Neural crest cell (in vitro differentiated cells): ENCODE measurements at regions not wholly inside any gene's neighbourhood (a gene's known extent, or its start where the extent isn't known, plus 50 kb on each side); places are given as distances from the start of the nearest gene placed in this dataset.

Experiments
- DNase-seq: peaks from one replicate; pipeline ENCODE4 v3.0.0; 2021; ENCODE audit warnings: low read depth, mixed read lengths, low spot score
- H3K27ac Mint-ChIP-seq: one replicate; pipeline ENCODE4 v1.8.0; 2021; ENCODE audit warnings: mild to moderate bottlenecking, mixed read lengths; ENCODE audit not compliant: unreplicated experiment
- H3K27me3 Mint-ChIP-seq: 2 replicates; pipeline ENCODE4 v1.8.0; 2021; ENCODE audit warnings: low read depth, mild to moderate bottlenecking, mixed read lengths
- H3K36me3 Mint-ChIP-seq: 2 replicates; pipeline ENCODE4 v1.8.0; 2021; ENCODE audit warnings: low read depth, mild to moderate bottlenecking, mixed read lengths
- H3K4me1 Mint-ChIP-seq: 2 replicates; pipeline ENCODE4 v1.8.0; 2021; ENCODE audit warnings: mixed read lengths
- H3K4me3 Mint-ChIP-seq: one replicate; pipeline ENCODE4 v1.8.0; 2021; ENCODE audit warnings: mild to moderate bottlenecking, mixed read lengths
- H3K9me3 Mint-ChIP-seq: 2 replicates; pipeline ENCODE4 v1.8.0; 2021; ENCODE audit warnings: mixed read lengths
- TF ChIP-seq, protein P1 (sequence below): fragments of 200-600 bp; sonication (generic); conservative IDR thresholded peaks from 2 replicates; pipeline ENCODE4 v1.5.0; 2021; ENCODE audit warnings: antibody characterized with exemption, mild to moderate bottlenecking

DNA sequence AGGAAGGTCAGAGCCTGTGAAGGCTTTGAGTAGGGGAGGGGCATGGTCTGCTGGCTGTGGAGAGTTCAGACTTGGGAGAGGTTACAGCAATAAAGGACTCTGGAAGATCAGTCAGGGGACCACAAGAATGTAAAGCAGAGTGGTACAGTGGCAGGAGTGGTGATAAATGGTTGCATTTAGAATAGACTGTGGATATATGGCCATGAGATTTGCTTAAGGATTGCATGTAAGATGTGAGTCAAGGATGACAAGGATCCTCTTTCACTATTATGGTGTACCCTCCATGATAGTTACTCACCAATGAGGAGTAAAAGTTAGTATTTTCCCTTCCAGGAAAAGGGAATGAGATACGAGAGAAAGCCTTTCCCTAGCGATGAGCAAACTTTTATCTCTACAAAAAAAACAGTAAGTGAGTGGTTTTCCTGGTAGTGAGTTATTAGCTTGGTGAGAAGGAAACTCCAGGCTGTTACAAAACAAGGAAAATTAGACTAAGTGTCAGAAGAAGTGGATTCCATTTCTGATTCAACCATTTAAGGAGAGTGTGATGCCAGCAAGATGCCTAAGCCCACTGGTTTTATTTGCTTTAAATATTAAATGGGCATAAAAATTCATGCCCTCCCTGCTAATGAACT is 818.0 kb upstream of the ACVR2A start:
- Mint-ChIP-seq H3K9me3 (peaks cover 9% of the 10 kb centered on the region), H3K27ac (no peak overlapping the region)

DNA sequence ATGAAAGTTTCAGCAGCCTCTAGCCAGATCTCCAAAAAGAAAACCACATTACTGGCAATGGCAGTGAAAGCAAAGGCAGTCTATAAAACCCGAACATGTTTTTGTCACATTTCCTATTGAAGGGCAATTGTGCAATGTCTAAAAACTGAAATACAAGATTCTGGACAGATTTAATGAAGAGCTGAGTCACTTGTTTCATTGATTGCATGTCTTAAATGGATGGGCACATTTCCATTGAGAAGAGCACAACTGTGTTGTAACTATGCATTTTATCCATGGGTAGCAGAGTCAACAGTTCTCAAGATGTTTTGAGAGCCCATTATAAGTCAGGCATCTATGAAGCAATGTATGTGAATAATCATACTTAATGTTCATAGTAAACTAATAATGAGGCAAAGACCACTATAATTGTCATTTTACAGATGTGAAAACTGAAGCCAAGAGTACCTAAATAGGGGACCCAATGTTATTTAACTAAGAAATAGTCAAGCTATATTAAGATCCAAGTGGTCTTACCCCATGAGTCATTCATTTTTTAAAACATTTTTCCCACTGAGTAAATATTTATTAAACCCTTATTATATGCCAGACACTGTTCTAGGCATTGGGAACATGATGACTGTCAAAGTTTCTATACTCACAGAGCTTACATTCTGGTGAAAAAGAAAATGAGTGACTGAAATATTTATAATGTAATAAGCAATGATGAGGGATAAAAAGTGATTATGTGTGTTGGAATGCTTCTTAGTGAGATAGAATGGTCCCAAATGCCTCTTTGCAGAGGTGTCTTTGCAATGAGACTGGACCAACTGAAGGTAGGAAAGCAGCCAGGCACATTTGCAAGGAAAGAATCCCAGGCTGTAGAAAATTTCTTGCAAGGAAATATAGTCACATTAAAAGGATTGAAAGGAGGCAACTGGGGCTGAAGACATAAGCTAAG is 818.9 kb upstream of the ACVR2A start:
- no peak overlapping the region for H3K27ac Mint-ChIP-seq
- H3K36me3 Mint-ChIP-seq, result peaks cover 4% of the 10 kb centered on the region
- no peak overlapping the region for H3K4me3 Mint-ChIP-seq
- H3K27me3 Mint-ChIP-seq, result no peaks in the 10 kb centered on the region
- DNase-seq, result no peak
- H3K4me1 Mint-ChIP-seq, result no peaks in the 10 kb centered on the region
- H3K9me3 Mint-ChIP-seq, result peaks cover 11% of the 10 kb centered on the region
- TF ChIP-seq, protein P1, sequence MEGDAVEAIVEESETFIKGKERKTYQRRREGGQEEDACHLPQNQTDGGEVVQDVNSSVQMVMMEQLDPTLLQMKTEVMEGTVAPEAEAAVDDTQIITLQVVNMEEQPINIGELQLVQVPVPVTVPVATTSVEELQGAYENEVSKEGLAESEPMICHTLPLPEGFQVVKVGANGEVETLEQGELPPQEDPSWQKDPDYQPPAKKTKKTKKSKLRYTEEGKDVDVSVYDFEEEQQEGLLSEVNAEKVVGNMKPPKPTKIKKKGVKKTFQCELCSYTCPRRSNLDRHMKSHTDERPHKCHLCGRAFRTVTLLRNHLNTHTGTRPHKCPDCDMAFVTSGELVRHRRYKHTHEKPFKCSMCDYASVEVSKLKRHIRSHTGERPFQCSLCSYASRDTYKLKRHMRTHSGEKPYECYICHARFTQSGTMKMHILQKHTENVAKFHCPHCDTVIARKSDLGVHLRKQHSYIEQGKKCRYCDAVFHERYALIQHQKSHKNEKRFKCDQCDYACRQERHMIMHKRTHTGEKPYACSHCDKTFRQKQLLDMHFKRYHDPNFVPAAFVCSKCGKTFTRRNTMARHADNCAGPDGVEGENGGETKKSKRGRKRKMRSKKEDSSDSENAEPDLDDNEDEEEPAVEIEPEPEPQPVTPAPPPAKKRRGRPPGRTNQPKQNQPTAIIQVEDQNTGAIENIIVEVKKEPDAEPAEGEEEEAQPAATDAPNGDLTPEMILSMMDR, result no peak

More for the DNA sequence above, 818.0 kb upstream of the ACVR2A start:
- TF ChIP-seq, protein P1, result no peak
- H3K4me1 Mint-ChIP-seq, result no peaks in the 10 kb centered on the region
- no peak overlapping the region for H3K4me3 Mint-ChIP-seq
- DNase-seq, result no peak
- H3K36me3 Mint-ChIP-seq, result peaks cover 4% of the 10 kb centered on the region
- H3K27me3 Mint-ChIP-seq, result no peaks in the 10 kb centered on the region

DNA sequence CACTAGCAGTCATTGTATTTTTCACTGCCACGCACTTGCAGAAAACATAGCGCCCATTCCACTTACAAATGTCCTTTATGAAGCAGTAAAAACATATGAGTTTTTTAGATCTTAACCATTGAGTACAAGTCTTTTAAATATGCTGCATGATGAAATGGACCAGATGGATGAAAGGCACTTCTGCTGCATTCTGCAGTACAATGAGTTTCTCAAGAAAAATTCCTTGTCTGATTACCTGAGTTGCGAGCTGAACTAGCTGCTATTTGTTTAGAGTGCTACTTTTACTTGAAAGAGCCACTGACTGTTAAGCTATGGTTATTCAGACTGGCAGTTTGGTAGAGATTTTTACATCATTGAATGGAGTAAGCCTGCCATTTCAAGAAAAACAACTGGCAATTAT is 825.5 kb upstream of the ACVR2A start:
- peaks cover 2% of the 10 kb centered on the region for H3K4me1 Mint-ChIP-seq
- no peaks in the 10 kb centered on the region for H3K27me3 Mint-ChIP-seq
- no peak overlapping the region for H3K27ac Mint-ChIP-seq

DNA sequence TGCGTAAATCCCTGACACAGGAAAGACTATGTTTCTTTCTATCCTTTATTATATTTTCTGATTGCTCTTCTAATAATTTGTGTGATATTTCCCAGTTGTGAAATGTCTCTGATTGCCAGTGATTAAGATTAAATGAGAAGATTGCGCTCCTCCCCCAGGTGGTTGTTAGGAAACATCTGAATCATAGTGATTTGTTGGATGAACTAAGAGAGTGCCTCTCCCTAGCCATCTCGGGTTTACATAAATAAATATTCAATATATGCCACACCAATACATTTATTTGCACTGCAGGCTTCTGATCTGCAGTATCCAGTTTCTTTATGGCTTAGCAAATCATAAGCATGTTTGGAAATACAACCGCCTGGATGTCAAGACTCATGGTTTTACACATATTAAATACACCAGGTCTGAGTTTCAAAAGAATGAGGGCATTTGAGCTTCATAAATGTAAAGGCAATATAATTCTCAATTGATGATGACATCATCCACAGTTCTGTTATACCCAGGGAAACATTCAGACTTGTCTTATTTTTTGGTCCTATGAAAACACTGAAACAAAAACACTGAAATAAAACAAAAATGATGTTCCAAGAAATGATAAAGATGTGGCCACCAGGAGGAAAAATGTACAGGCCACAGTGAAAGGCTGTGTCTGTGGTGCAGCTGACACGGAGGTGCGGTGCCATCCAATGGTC is 826.7 kb upstream of the ACVR2A start:
- Mint-ChIP-seq H3K36me3 (peaks cover 4% of the 10 kb centered on the region), H3K4me3 (no peak overlapping the region)

More for the DNA sequence above, 825.5 kb upstream of the ACVR2A start:
- peaks cover 4% of the 10 kb centered on the region for H3K36me3 Mint-ChIP-seq
- no peak overlapping the region for H3K4me3 Mint-ChIP-seq
- DNase-seq, result no peak
- H3K9me3 Mint-ChIP-seq, result peaks cover 9% of the 10 kb centered on the region
- TF ChIP-seq, protein P1, result no peak

DNA sequence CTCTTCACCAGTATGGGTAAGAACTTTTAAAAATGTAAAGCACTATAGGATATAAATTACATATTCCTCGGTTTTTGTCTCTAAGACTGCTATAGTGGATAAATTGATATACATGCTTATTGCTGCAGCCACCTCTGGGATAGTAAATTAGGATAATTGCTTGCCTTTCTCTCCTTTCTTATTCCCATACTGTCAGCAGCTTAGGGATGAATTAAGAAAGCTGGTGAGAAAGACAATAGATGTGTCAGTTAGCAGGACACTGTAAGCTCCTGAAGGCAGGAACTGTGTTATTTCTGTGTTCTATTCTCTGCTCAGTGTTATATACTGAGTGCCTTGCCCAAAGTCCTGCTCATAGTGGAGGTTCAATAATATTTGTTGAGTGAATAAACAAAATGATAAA is 828.6 kb upstream of the ACVR2A start:
- Mint-ChIP-seq H3K27ac (no peak overlapping the region), H3K36me3 (no peaks in the 10 kb centered on the region), H3K9me3 (no peaks in the 10 kb centered on the region), H3K4me1 (peaks cover 3% of the 10 kb centered on the region), H3K27me3 (no peaks in the 10 kb centered on the region), H3K4me3 (no peak overlapping the region)
- TF ChIP-seq, protein P1, result no peak
- DNase-seq, result no peak

More for the DNA sequence above, 826.7 kb upstream of the ACVR2A start:
- Mint-ChIP-seq H3K27ac (no peak overlapping the region), H3K4me1 (peaks cover 3% of the 10 kb centered on the region), H3K9me3 (peaks cover 7% of the 10 kb centered on the region), H3K27me3 (no peaks in the 10 kb centered on the region)
- TF ChIP-seq, protein P1, result no peak
- no peak for DNase-seq
